ENCODE measurements at regions not wholly inside any gene's neighbourhood (a gene's known extent, or its start where the extent isn't known, plus 50 kb on each side); places are given as distances from the start of the nearest gene placed in this dataset.

- no peaks in the 10 kb centered on the region for H3K4me1 ChIP-seq
- DNase-seq (ENCODE audit: low spot score in 2 of 2), result no peak
- in situ Hi-C loops (cut with MboI; ENCODE audit: low sequenced_read_pairs), result no loop called here
- no peaks in the 10 kb centered on the region for H3K36me3 ChIP-seq (replicated peaks)
- no peak overlapping the region for H3K4me3 ChIP-seq
- H3K27me3 ChIP-seq (ENCODE audit: low read depth), result no peaks in the 10 kb centered on the region
- H3K9me3 ChIP-seq, result no peaks in the 10 kb centered on the region
Measured at GRCh38 chr12:127450826-127451225, 816.1 kb upstream of the TMEM132C start.

GRCh38 chr12:127455347-127456265, 811.4 kb upstream of the TMEM132C start:
- Histone ChIP-seq H3K36me3 (replicated peaks) (no peaks in the 10 kb centered on the region), H3K27me3 (ENCODE audit: low read depth) (no peaks in the 10 kb centered on the region), H3K4me1 (no peaks in the 10 kb centered on the region), H3K4me3 (no peak overlapping the region), H3K9me3 (no peaks in the 10 kb centered on the region)
- no peak for DNase-seq (ENCODE audit: low spot score in 2 of 2)
- in situ Hi-C loops (cut with MboI; ENCODE audit: low sequenced_read_pairs), result no loop called here

- no peaks in the 10 kb centered on the region for H3K27me3 ChIP-seq (ENCODE audit: low read depth)
- H3K4me1 ChIP-seq, result no peaks in the 10 kb centered on the region
- no peak overlapping the region for H3K4me3 ChIP-seq
- no peaks in the 10 kb centered on the region for H3K36me3 ChIP-seq (replicated peaks)
- DNase-seq (ENCODE audit: low spot score in 2 of 2), result no peak
- in situ Hi-C loops (cut with MboI; ENCODE audit: low sequenced_read_pairs), result no loop called here
- no peaks in the 10 kb centered on the region for H3K9me3 ChIP-seq
Measured at GRCh38 chr12:127457726-127458125, 809.2 kb upstream of the TMEM132C start.

- Histone ChIP-seq H3K36me3 (replicated peaks) (no peaks in the 10 kb centered on the region), H3K27me3 (ENCODE audit: low read depth) (no peaks in the 10 kb centered on the region), H3K4me3 (no peak overlapping the region), H3K9me3 (no peaks in the 10 kb centered on the region), H3K4me1 (no peaks in the 10 kb centered on the region)
- in situ Hi-C loops (cut with MboI; ENCODE audit: low sequenced_read_pairs), result no loop called here
- DNase-seq (ENCODE audit: low spot score in 2 of 2), result no peak
Measured at GRCh38 chr12:127459166-127459565, 807.8 kb upstream of the TMEM132C start.

GRCh38 chr12:127459687-127460086, 807.3 kb upstream of the TMEM132C start:
- Histone ChIP-seq H3K9me3 (no peaks in the 10 kb centered on the region), H3K36me3 (replicated peaks) (no peaks in the 10 kb centered on the region), H3K4me3 (no peak overlapping the region), H3K27me3 (ENCODE audit: low read depth) (no peaks in the 10 kb centered on the region), H3K4me1 (no peaks in the 10 kb centered on the region)
- in situ Hi-C loops (cut with MboI; ENCODE audit: low sequenced_read_pairs), result no loop called here
- DNase-seq (ENCODE audit: low spot score in 2 of 2), result no peak

- no peaks in the 10 kb centered on the region for H3K9me3 ChIP-seq
- H3K27me3 ChIP-seq (ENCODE audit: low read depth), result no peaks in the 10 kb centered on the region
- no peaks in the 10 kb centered on the region for H3K4me1 ChIP-seq
- DNase-seq (ENCODE audit: low spot score in 2 of 2), result no peak
- no peak overlapping the region for H3K4me3 ChIP-seq
- no peaks in the 10 kb centered on the region for H3K36me3 ChIP-seq (replicated peaks)
- in situ Hi-C loops (cut with MboI; ENCODE audit: low sequenced_read_pairs), result no loop called here
Measured at GRCh38 chr12:127463237-127463636, 803.7 kb upstream of the TMEM132C start.

GRCh38 chr12:127469331-127469730, 797.6 kb upstream of the TMEM132C start:
- DNase-seq (ENCODE audit: low spot score in 2 of 2), result no peak
- in situ Hi-C loops (cut with MboI; ENCODE audit: low sequenced_read_pairs), result no loop called here
- H3K4me1 ChIP-seq, result no peaks in the 10 kb centered on the region
- H3K9me3 ChIP-seq, result no peaks in the 10 kb centered on the region
- H3K36me3 ChIP-seq (replicated peaks), result no peaks in the 10 kb centered on the region
- H3K27me3 ChIP-seq (ENCODE audit: low read depth), result no peaks in the 10 kb centered on the region
- H3K4me3 ChIP-seq, result no peak overlapping the region

- no peaks in the 10 kb centered on the region for H3K36me3 ChIP-seq (replicated peaks)
- in situ Hi-C loops (cut with MboI; ENCODE audit: low sequenced_read_pairs), result no loop called here
- no peak overlapping the region for H3K4me3 ChIP-seq
- no peaks in the 10 kb centered on the region; the same call in 1 of the 2 replicates for H3K9me3 ChIP-seq
- DNase-seq (ENCODE audit: low spot score in 2 of 2), result no peak
- H3K4me1 ChIP-seq, result no peaks in the 10 kb centered on the region
- H3K27me3 ChIP-seq (ENCODE audit: low read depth), result no peaks in the 10 kb centered on the region
Measured at GRCh38 chr12:127473766-127474165, 793.2 kb upstream of the TMEM132C start.

GRCh38 chr12:127479256-127479655, 787.7 kb upstream of the TMEM132C start:
- Histone ChIP-seq H3K36me3 (replicated peaks) (no peaks in the 10 kb centered on the region), H3K9me3 (no peaks in the 10 kb centered on the region; the same call in 1 of the 2 replicates), H3K27me3 (ENCODE audit: low read depth) (no peaks in the 10 kb centered on the region), H3K4me1 (no peaks in the 10 kb centered on the region), H3K4me3 (no peak overlapping the region)
- DNase-seq (ENCODE audit: low spot score in 2 of 2), result no peak
- in situ Hi-C loops (cut with MboI; ENCODE audit: low sequenced_read_pairs), result no loop called here

GRCh38 chr12:127480775-127481314, 786.1 kb upstream of the TMEM132C start:
- Histone ChIP-seq H3K9me3 (no peaks in the 10 kb centered on the region; the same call in 1 of the 2 replicates), H3K36me3 (replicated peaks) (no peaks in the 10 kb centered on the region), H3K4me3 (no peak overlapping the region), H3K27me3 (ENCODE audit: low read depth) (no peaks in the 10 kb centered on the region), H3K4me1 (no peaks in the 10 kb centered on the region)
- no peak for DNase-seq (ENCODE audit: low spot score in 2 of 2)
- in situ Hi-C loops (cut with MboI; ENCODE audit: low sequenced_read_pairs), result no loop called here

GRCh38 chr12:127482950-127483349, 784.0 kb upstream of the TMEM132C start:
- no peaks in the 10 kb centered on the region for H3K36me3 ChIP-seq (replicated peaks)
- H3K4me3 ChIP-seq, result no peak overlapping the region
- H3K9me3 ChIP-seq, result no peaks in the 10 kb centered on the region; the same call in 1 of the 2 replicates
- no peaks in the 10 kb centered on the region for H3K27me3 ChIP-seq (ENCODE audit: low read depth)
- in situ Hi-C loops (cut with MboI; ENCODE audit: low sequenced_read_pairs), result no loop called here
- no peak for DNase-seq (ENCODE audit: low spot score in 2 of 2)
- no peaks in the 10 kb centered on the region for H3K4me1 ChIP-seq

- in situ Hi-C loops (cut with MboI; ENCODE audit: low sequenced_read_pairs), result no loop called here
Measured at GRCh38 chr12:127485528-127485927, 781.4 kb upstream of the TMEM132C start.

GRCh38 chr12:127487031-127487430, 779.9 kb upstream of the TMEM132C start:
- in situ Hi-C loops (cut with MboI; ENCODE audit: low sequenced_read_pairs), result no loop called here
- H3K4me1 ChIP-seq, result no peaks in the 10 kb centered on the region
- no peaks in the 10 kb centered on the region for H3K27me3 ChIP-seq (ENCODE audit: low read depth)
- no peak for DNase-seq (ENCODE audit: low spot score in 2 of 2)
- no peaks in the 10 kb centered on the region for H3K9me3 ChIP-seq
- no peak overlapping the region for H3K4me3 ChIP-seq
- no peaks in the 10 kb centered on the region for H3K36me3 ChIP-seq (replicated peaks)

More at GRCh38 chr12:127485528-127485927, 781.4 kb upstream of the TMEM132C start:
- no peaks in the 10 kb centered on the region for H3K27me3 ChIP-seq (ENCODE audit: low read depth)
- no peaks in the 10 kb centered on the region for H3K4me1 ChIP-seq
- H3K36me3 ChIP-seq (replicated peaks), result no peaks in the 10 kb centered on the region
- no peaks in the 10 kb centered on the region for H3K9me3 ChIP-seq
- DNase-seq (ENCODE audit: low spot score in 2 of 2), result no peak
- H3K4me3 ChIP-seq, result no peak overlapping the region

GRCh38 chr12:127489061-127489460, 777.9 kb upstream of the TMEM132C start:
- in situ Hi-C loops (cut with MboI; ENCODE audit: low sequenced_read_pairs), result no loop called here
- Histone ChIP-seq H3K27me3 (ENCODE audit: low read depth) (no peaks in the 10 kb centered on the region), H3K4me1 (no peaks in the 10 kb centered on the region), H3K4me3 (no peak overlapping the region), H3K9me3 (no peaks in the 10 kb centered on the region), H3K36me3 (replicated peaks) (no peaks in the 10 kb centered on the region)
- no peak for DNase-seq (ENCODE audit: low spot score in 2 of 2)

Data from HAP-1 (cell line).